Muscle of arm (tissue), 1 donor: ENCODE measurements at regions not wholly inside any gene's neighbourhood (a gene's known extent, or its start where the extent isn't known, plus 50 kb on each side); places are given as distances from the start of the nearest gene placed in this dataset.
A peak's percentile ranks its signal among the peaks of the same experiment; 100 is the strongest.

Experiments used
- DNase-seq: peaks from one replicate; pipeline ENCODE4 v3.0.0-alpha.2; 2013

DNA sequence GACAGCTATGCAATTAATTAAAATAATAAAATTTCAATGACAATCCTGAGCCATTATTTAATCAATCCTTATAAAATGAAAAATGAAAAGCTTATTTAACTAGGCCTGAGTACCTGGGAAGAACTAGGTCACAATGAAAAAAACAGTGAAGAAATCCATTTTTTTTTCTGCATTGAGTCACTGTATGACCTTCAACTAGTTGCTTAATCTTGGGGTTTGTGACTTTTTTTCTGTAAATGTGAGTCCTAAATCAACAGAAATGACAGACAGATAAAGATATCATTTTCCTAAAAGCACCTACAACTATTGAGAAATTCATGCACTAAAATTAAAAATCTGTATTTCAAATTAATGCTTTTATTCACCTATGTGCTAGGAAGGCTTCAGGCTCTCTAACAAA is 96.8 kb downstream of the TMEM26 start:
- no peak for DNase-seq

- DNase-seq: no peak
Measured at GRCh38 chr10:61355211-61355610, 98.0 kb downstream of the TMEM26 start.

DNA sequence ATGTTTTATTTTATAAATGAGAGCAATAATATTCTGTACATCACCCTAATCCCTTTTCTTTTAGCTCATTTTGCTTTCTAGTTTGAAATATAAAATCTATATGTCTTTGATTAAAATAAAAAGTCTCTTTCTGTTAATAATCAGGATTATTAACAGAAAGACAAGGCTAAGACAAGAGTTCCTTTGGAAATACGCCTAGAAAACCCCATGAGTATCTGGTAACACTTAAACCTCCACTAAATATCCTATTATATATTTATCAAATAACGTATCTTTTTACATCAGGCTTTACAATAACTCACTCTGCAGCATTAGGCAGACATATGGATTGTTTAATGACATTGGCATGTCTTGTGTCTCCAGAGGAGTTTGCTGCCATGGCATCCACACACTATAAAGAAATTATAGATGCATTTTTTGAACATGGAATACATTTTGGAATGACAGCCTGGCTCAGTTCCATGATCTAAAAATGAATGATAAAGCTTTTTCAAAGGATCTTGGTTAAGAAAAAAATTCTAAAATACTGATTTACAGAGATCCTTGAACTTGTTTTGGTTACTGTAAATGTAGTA is 98.7 kb downstream of the TMEM26 start:
- DNase-seq: peak; percentile 30

DNA sequence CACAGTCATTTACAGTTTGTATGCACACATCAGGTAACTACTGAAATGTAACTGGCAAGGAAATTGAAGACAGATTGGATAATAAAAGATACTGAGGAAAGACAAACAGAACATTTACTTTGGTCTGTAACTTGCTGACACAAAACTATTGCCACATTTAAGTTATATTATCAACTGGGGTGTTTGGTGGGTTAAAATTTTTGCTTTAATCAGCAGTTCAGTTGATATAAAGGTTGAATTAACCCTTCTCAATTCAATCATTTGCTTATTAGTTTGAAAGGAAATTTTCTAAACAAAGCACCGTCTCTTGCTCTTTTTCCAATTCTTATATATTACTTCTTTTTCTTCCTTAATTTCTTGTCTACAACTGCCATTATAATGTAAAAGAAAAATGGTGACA is 102.4 kb downstream of the TMEM26 start:
- DNase-seq: no peak

GRCh38 chr10:61350068-61350467 is 103.1 kb downstream of the TMEM26 start:
- no peak for DNase-seq

- no peak for DNase-seq
Measured at GRCh38 chr10:61346796-61347413, 106.3 kb downstream of the TMEM26 start.

DNA sequence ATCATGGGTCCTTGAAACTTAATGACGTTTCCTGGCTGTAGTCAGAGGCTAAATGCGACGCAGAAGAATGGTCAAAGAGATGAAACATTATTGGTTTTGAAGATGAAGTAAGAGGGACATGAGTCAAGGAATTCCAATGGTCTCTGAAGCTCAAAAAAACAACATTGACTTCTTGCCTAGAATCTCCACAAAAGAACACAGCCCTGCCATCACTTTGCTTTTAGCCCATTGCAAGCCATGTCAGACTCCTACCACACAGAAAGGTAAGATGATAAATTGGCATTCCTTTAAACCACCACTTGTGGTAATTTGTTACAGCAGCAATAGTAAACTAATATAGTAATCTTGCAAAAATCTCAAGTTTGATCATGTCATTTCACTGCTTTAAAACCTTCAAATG is 109.4 kb downstream of the TMEM26 start:
- DNase-seq: no peak

GRCh38 chr10:61342858-61343572 is 110.2 kb downstream of the TMEM26 start:
- no peak for DNase-seq

DNA sequence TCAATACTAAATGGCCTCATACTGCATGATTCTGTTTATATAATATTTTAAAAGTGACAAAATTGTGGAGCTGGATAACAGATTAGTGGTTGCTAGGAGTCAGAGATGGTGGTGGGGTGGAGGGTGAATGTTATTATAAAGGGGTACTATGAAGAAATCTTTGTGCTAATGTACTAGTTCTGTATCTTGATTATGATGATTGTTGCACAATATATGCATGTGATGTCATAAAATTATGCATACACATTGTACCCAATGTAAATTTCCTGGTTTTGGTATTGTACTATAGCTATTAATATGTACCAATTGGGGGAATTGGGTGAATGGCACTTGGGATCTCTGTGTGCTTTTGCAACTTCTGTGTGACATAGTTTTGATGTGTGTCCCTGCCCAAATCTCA is 112.2 kb downstream of the TMEM26 start:
- DNase-seq: no peak

GRCh38 chr10:61338146-61338545 is 115.0 kb downstream of the TMEM26 start:
- DNase-seq: no peak

GRCh38 chr10:61337741-61338140 is 115.4 kb downstream of the TMEM26 start:
- DNase-seq: no peak

DNA sequence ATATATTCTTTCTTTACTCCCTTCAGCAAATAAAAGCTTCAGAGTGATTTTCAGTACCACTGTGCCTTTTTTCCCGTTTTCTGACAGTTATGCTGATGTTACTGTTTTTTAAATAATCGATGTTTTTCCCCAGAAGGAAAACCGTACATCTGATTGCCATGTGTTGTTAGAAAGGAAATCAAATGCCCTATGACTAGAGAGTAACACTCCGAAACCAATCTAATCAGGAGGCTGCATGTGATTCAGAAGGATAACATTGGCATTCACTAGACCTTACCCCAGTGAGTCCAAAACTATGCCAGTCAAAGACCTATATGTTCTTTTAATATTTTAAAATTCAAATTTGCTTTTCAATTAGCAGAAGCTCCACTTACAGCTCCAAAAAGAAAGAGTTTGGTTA is 116.3 kb downstream of the TMEM26 start:
- no peak for DNase-seq

GRCh38 chr10:61335359-61335758 is 117.8 kb downstream of the TMEM26 start:
- DNase-seq: no peak

GRCh38 chr10:61332581-61332980 is 120.6 kb downstream of the TMEM26 start:
- no peak for DNase-seq

DNA sequence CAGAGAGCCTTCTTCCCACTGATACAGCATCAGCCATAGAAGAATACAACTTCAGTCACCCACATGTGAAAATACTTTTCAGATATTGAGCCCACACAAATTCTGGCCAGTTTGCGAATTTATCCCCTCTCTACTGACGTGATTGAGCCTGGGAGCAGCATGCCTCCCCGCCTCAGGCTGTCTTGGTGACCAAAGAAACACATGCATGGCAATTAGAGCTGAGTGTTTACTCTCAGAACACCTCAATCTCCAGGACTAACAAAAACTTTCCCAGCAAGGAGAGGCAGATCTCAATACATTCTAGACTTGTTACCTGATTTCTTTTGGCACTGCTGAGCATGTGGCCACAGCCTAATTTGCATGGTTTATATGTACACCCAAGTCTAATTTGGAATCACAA is 122.5 kb downstream of the TMEM26 start:
- DNase-seq: no peak

- no peak for DNase-seq
Measured at GRCh38 chr10:61329854-61330253, 123.3 kb downstream of the TMEM26 start.

GRCh38 chr10:61325223-61325960 is 127.8 kb downstream of the TMEM26 start:
- DNase-seq: no peak

DNA sequence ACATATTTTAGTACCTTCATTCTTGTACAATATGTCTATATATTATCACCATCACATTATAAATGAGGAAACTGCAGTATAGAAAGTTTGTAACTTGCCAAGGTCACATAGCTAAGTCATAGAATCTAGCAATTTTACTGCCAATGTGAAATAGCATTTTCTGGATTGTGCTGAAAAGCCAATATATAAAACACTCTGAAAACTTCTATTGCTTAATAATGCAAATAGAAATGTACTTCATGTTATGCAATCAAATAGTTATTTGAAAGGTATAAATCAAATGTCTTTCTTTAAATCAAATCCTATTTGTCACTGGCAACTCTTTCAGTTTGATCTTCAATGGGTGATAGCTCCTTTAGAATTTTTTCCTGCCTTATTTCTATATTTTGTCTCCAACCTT is 129.5 kb downstream of the TMEM26 start:
- DNase-seq: no peak

DNA sequence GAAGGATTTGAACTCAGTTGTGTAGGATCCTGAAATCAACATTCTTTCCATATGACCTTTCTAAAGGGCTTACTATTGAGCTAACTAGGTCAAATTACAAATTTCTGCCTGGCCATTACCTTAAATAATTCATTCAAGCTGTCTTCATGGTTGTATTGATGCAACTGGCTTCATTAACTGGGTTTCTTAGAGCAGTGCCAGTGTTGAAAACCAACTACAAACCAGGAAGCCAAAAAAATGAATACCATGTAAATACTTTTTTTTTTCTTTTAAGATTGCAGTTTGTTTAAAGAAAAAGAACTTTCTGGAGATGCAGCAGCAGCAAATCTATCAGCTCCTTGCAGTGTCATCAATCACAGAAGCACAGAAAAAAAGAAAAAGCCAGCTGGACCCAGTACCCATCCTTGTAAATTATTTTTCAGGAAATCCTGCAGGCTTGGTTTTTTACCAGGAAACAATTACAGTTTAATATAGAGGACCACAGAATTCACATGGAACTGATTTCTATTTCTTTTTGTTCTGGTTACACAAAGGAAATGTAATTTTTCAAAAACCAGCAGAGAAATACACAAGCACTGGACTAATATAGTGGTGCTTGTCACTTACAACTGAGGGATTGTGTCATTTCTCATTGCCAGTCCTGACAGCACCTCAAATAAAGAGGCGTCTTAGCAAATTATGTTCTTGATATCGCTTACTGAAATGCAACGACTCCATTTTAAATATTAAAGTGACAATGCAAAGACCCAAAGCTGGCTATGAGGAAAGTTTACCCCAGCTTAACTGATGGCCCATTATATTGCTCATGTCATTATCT is 131.9 kb downstream of the TMEM26 start:
- DNase-seq: no peak

GRCh38 chr10:61320257-61320587 is 133.0 kb downstream of the TMEM26 start:
- DNase-seq: no peak

DNA sequence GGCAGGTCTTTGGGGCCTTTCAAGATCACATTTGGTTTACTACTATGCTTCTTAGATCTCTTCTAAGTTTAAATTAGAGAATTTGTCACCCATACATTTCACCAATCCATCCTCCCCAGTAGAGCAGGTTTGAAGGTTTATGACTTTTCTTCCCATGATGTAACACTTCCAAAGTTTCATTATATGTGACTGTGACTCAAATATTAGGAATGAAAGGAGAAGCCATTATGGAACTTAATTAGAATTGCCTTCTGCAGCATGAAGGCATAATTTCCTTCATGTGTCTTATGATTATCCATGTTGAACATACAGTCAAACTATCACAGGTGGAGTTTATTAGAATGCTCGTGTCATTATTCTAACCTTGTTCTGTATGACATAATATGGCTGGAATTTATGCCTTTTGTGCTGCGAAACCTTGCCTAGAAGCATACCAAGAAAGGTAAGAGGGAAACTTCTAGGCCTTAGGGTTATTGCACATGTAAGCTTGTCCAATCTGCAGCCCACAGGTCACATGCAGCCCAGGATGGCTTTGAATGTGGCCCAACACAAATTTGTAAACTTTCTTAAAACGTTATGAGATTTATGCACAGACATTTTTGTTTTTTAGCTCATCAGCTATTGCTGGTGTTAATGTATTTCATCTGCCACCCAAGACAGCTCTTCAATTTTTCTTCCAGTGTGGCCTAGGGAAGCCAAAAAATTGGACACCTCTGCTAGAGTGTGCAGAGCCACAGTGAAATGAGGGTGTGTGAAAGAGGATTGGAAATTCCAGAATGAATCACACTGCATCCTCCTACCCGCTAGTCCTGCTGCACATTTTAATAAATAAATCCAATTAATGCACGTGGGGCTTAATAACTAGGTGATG is 133.6 kb downstream of the TMEM26 start:
- no peak for DNase-seq
